ENCODE measurements at regions not wholly inside any gene's neighbourhood (a gene's known extent, or its start where the extent isn't known, plus 50 kb on each side); places are given as distances from the start of the nearest gene placed in this dataset.

- Histone ChIP-seq H3K9me3 (no peaks in the 10 kb centered on the region), H3K4me1 (no peaks in the 10 kb centered on the region), H3K4me3 (no peak overlapping the region), H3K27ac (no peak overlapping the region), H3K27me3 (ENCODE audit: insufficient read depth in 3 of 3, low read length in 2 of 3) (peaks cover 0 to 5% (median 3%) of the 10 kb centered on the region in 3 donors), H3K36me3 (ENCODE audit: insufficient read depth in 1 of 2, low read depth in 1 of 2) (no peaks in the 10 kb centered on the region)
- TF ChIP-seq CTCF (IDR thresholded peaks at IDR 0.05) = no peak
- no peak for ATAC-seq
- intact Hi-C loops (cut with DNase I) = no loop called here
- no peak for DNase-seq
- WGBS, 3 donors = 68 to 80% (median 79%) methylated on average over 18 of the region's 18 CpGs
These were observed 612.6 kb downstream of the TBC1D22A start for GRCh38 chr22:47374901-47375575.

DNA sequence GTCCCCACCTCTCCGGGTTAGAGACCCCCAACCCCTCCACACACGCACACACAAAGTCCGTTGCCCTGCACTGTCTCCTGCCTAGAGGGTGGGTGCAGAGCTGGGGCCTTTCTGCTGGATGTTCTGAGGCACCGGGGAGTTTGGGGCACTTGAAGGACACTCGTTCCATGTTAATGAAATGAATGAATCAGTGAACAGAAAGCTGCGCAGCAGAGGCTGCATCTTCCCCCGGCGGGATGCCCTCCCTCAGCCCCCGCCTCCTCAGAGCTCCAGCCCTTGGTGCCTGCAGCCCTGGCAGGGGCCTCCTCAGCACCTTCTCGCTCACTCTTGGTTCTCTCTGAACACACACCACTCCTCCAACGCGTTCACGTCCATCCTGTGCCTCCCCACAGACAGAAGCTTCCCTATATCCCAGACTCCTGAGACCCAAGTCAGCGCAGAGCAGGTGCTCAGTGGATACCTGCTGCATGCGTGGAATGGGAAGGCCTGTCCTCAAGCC, 611.9 kb downstream of the TBC1D22A start:
- TF ChIP-seq CTCF (IDR thresholded peaks at IDR 0.05) = no peak
- Histone ChIP-seq H3K4me1 (no peaks in the 10 kb centered on the region), H3K27ac (no peak overlapping the region), H3K4me3 (no peak overlapping the region), H3K36me3 (ENCODE audit: insufficient read depth in 1 of 2, low read depth in 1 of 2) (no peaks in the 10 kb centered on the region), H3K9me3 (no peaks in the 10 kb centered on the region), H3K27me3 (ENCODE audit: insufficient read depth in 3 of 3, low read length in 2 of 3) (peaks cover 0 to 5% (median 3%) of the 10 kb centered on the region in 3 donors)
- ATAC-seq (no peak), DNase-seq (no peak)
- intact Hi-C loops (cut with DNase I) = no loop called here
- 79 to 83% (median 81%) methylated on average over 14 to 15 of the region's 15 CpGs for WGBS, 3 donors

- TF ChIP-seq CTCF (IDR thresholded peaks at IDR 0.05) = no peak
- no peaks in the 10 kb centered on the region for H3K9me3 ChIP-seq
- no peak for ATAC-seq
- WGBS, 3 donors = 64 to 74% (median 70%) methylated on average over 12 to 13 of the region's 13 CpGs
- H3K4me3 ChIP-seq = no peak overlapping the region
- H3K36me3 ChIP-seq (ENCODE audit: insufficient read depth in 1 of 2, low read depth in 1 of 2) = no peaks in the 10 kb centered on the region
- no peak overlapping the region for H3K27ac ChIP-seq
- H3K27me3 ChIP-seq (ENCODE audit: insufficient read depth in 3 of 3, low read length in 2 of 3) = peaks cover 0 to 5% (median 3%) of the 10 kb centered on the region in 3 donors
- DNase-seq = no peak
- no peaks in the 10 kb centered on the region for H3K4me1 ChIP-seq
- intact Hi-C loops (cut with DNase I) = no loop called here
These were observed 611.3 kb downstream of the TBC1D22A start for GRCh38 chr22:47373648-47374272.

GRCh38 chr22:47372596-47373385, 610.3 kb downstream of the TBC1D22A start:
- Histone ChIP-seq H3K4me3 (no peak overlapping the region), H3K4me1 (no peaks in the 10 kb centered on the region), H3K27me3 (ENCODE audit: insufficient read depth in 3 of 3, low read length in 2 of 3) (peaks cover 0 to 5% (median 3%) of the 10 kb centered on the region in 3 donors), H3K36me3 (ENCODE audit: insufficient read depth in 1 of 2, low read depth in 1 of 2) (no peaks in the 10 kb centered on the region), H3K27ac (no peak overlapping the region), H3K9me3 (no peaks in the 10 kb centered on the region)
- DNase-seq (no peak), ATAC-seq (no peak)
- WGBS, 3 donors = 83 to 86% (median 84%) methylated on average over 27 of the region's 27 CpGs
- no peak for TF ChIP-seq CTCF (IDR thresholded peaks at IDR 0.05)
- intact Hi-C loops (cut with DNase I) = no loop called here

Data from psoas muscle (tissue), 7 donors.